Heart left ventricle (tissue), 16 donors: ENCODE measurements at regions not wholly inside any gene's neighbourhood (a gene's known extent, or its start where the extent isn't known, plus 50 kb on each side); places are given as distances from the start of the nearest gene placed in this dataset.

Source experiments
- ATAC-seq, 4 donors: fragments of 200-7000 bp; cut with Tn5 transposase; one replicate each; pipeline ENCODE4 v1.9.1; 2020 to 2022; ENCODE audit warnings: moderate library complexity in 4 of 4, mild to moderate bottlenecking in 3 of 4, moderate number of reproducible peaks in 1 of 4
- DNase-seq, 5 donors: peaks; one replicate each; pipeline ENCODE4 v3.0.0-alpha.2; 2020
- H3K27ac ChIP-seq, 12 donors: fragments of 200-600 bp; sonication (generic) in 4 of 12; one replicate each; pipeline versions ENCODE4 v1.5.0 to v1.8.0; 2016 to 2022; ENCODE audit warnings: mild to moderate bottlenecking in 2 of 12
- H3K27me3 ChIP-seq, 9 donors: fragments of 200-600 bp; sonication (generic) in 2 of 9; one replicate each; pipeline versions ENCODE4 v1.5.1 to v1.8.0; 2016 to 2022; ENCODE audit warnings: mild to moderate bottlenecking in 3 of 9
- H3K36me3 ChIP-seq, 9 donors: fragments of 200-600 bp; sonication (generic) in 2 of 9; one replicate each; pipeline versions ENCODE4 v1.5.0 to v1.8.0; 2018 to 2022; ENCODE audit warnings: mild to moderate bottlenecking in 2 of 9
- H3K4me1 ChIP-seq, 12 donors: fragments of 200-600 bp; sonication (generic) in 4 of 12; one replicate each; pipeline versions ENCODE4 v1.5.0 to v1.8.0; 2016 to 2022; ENCODE audit warnings: mild to moderate bottlenecking in 3 of 12
- H3K4me3 ChIP-seq, 12 donors: fragments of 200-600 bp; sonication (generic) in 4 of 12; one replicate each; pipeline versions ENCODE4 v1.5.0 to v1.8.0; 2017 to 2022; ENCODE audit warnings: mild to moderate bottlenecking in 9 of 12, moderate library complexity in 4 of 12
- H3K9me3 ChIP-seq, 12 donors: fragments of 200-600 bp; sonication (generic) in 4 of 12; one replicate each; pipeline versions ENCODE4 v1.5.0 to v1.8.0; 2016 to 2022; ENCODE audit warnings: mild to moderate bottlenecking in 1 of 12
- POLR2A ChIP-seq, 2 donors: fragments of 450-650 bp; IDR thresholded peaks; one replicate each; pipeline ENCODE4 v1.6.1; 2017; ENCODE audit warnings: antibody characterized with exemption in 2 of 2, mild to moderate bottlenecking in 2 of 2, moderate library complexity in 2 of 2
- WGBS, 4 donors: extraction: QIAGEN DNeasy Blood & Tissue Kit in 2 of 4; methylation state at CpG; one replicate each; pipeline versions ENCODE4 v1.1.5 to v1.1.7; 2013 to 2018; 5-methylcytosine and 5-hydroxymethylcytosine counted together
- intact Hi-C, 10 donors: fragments of 100-400 bp; cut with DNase I; formaldehyde crosslinking; loops; one replicate each; pipeline versions ENCODE4 v1.11.1 to v1.14.2; 2022
- TF ChIP-seq, protein P1 (sequence below), 12 donors: fragments of 200-600 bp; sonication (generic) in 4 of 12; IDR thresholded peaks; one replicate each; pipeline versions ENCODE4 v1.5.0 to v1.8.0; 2018 to 2022; ENCODE audit warnings: antibody characterized with exemption in 12 of 12, mild to moderate bottlenecking in 5 of 12
- donor health status: ischemic (EF 13 %, LVEDD 7.1; RV severe dilation, severe dysfunction).
- donor health status: healthy with polysubstance abuse.
- donor health status: DM: no; HTN: yes; CAD: no.
- donor health status: DM: no; HTN: no; CAD: no.
- donor health status: ischemic (EF 25% LVEDD 6.9; RV normal size, moderate dysfunction).
- donor health status: ischemic (EF 25% LVEDD 5.7; RV mildly dilated, moderate dysfunction).
- donor health status: healthy.
- donor health status: DM: yes; HTN: yes; CAD: no.
- donor health status: ischemic (EF 35%, LVEDD 5.7; RV mildly dilated, moderate dysfunction).
- donor health status: nonischemic (EF 11% LVEDD 7.7; RV severe dilation, severe dysfunction).
- donor health status: DM: yes; HTN: yes; CAD: no.
- donor health status: PGD.
- donor health status: ischemic (EF 29% LVEDD 5.4; RV normal size, mild dysfunction).
- donor health status: nonischemic (EF 23%, LVEDD 6.1; RV moderate dilation, normal function).

GRCh38 chr12:77687321-77687720, 143.4 kb upstream of the NAV3 start:
- no peak for ATAC-seq
- intact Hi-C loops, result loop anchor here in 6 of 10 donors (2.0 to 10.0 kb wide), 7 partner anchors 363 to 643 kb away; no protein-coding TSS in a partner anchor
- no peak for DNase-seq
- no peaks in the 10 kb centered on the region for H3K9me3 ChIP-seq
- H3K4me3 ChIP-seq, result no peak overlapping the region
- H3K27ac ChIP-seq, result no peak overlapping the region
- no peaks in the 10 kb centered on the region for H3K36me3 ChIP-seq
- 85 to 89% (median 87%) methylated on average over 3 of the region's 3 CpGs for WGBS, 4 donors
- peaks cover 0 to 6% (median 0%) of the 10 kb centered on the region in 12 donors for H3K4me1 ChIP-seq
- TF ChIP-seq, protein P1, sequence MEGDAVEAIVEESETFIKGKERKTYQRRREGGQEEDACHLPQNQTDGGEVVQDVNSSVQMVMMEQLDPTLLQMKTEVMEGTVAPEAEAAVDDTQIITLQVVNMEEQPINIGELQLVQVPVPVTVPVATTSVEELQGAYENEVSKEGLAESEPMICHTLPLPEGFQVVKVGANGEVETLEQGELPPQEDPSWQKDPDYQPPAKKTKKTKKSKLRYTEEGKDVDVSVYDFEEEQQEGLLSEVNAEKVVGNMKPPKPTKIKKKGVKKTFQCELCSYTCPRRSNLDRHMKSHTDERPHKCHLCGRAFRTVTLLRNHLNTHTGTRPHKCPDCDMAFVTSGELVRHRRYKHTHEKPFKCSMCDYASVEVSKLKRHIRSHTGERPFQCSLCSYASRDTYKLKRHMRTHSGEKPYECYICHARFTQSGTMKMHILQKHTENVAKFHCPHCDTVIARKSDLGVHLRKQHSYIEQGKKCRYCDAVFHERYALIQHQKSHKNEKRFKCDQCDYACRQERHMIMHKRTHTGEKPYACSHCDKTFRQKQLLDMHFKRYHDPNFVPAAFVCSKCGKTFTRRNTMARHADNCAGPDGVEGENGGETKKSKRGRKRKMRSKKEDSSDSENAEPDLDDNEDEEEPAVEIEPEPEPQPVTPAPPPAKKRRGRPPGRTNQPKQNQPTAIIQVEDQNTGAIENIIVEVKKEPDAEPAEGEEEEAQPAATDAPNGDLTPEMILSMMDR (IDR thresholded peaks at IDR 0.05), result no peak
- TF ChIP-seq POLR2A (IDR thresholded peaks at IDR 0.05), result no peak
- H3K27me3 ChIP-seq, result no peaks in the 10 kb centered on the region

- 91 to 94% (median 93%) methylated on average over 2 of the region's 2 CpGs for WGBS, 4 donors
- no peaks in the 10 kb centered on the region for H3K36me3 ChIP-seq
- ATAC-seq (no peak), DNase-seq (no peak)
- H3K4me3 ChIP-seq, result no peak overlapping the region
- TF ChIP-seq, protein P1 (IDR thresholded peaks at IDR 0.05), result no peak
- no peak for TF ChIP-seq POLR2A (IDR thresholded peaks at IDR 0.05)
- intact Hi-C loops, result loop anchor here in 6 of 10 donors (2.0 to 10.0 kb wide), 7 partner anchors 362 to 642 kb away; no protein-coding TSS in a partner anchor
- no peak overlapping the region for H3K27ac ChIP-seq
- H3K9me3 ChIP-seq, result no peaks in the 10 kb centered on the region
- no peaks in the 10 kb centered on the region for H3K27me3 ChIP-seq
- H3K4me1 ChIP-seq, result peaks cover 0 to 6% (median 0%) of the 10 kb centered on the region in 12 donors
Measured at GRCh38 chr12:77686760-77687159, 143.9 kb upstream of the NAV3 start.

DNA sequence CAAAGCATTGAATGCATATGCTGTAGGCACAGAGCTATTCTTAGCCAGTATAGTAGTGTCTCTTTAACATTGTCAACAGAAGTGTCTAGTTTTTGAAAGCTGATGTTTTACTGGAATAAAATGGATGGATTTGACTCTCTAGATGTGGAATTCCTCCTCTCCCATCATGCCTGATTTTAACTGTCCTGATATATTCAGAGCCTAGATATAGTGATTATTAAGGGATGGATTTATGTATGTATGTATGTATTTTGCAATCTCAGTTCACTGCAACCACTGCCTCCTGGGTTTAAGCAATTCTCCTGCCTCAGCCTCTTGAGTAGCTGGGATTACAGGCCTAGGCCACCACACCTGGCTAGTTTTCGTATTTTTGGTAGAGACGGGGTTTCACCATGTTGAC, 144.8 kb upstream of the NAV3 start:
- Histone ChIP-seq H3K36me3 (no peaks in the 10 kb centered on the region), H3K27ac (no peak overlapping the region), H3K9me3 (no peaks in the 10 kb centered on the region), H3K27me3 (no peaks in the 10 kb centered on the region), H3K4me3 (no peak overlapping the region), H3K4me1 (peaks cover 0 to 6% (median 0%) of the 10 kb centered on the region in 12 donors)
- intact Hi-C loops, result loop anchor here in 9 of 10 donors (1.0 to 10.0 kb wide), 10 partner anchors 361 to 641 kb away; no protein-coding TSS in a partner anchor
- DNase-seq, result no peak
- 96 to 98% (median 97%) methylated on average over 2 of the region's 2 CpGs for WGBS, 4 donors
- no peak for ATAC-seq
- TF ChIP-seq POLR2A (IDR thresholded peaks at IDR 0.05), result no peak
- TF ChIP-seq, protein P1 (IDR thresholded peaks at IDR 0.05), result no peak

DNA sequence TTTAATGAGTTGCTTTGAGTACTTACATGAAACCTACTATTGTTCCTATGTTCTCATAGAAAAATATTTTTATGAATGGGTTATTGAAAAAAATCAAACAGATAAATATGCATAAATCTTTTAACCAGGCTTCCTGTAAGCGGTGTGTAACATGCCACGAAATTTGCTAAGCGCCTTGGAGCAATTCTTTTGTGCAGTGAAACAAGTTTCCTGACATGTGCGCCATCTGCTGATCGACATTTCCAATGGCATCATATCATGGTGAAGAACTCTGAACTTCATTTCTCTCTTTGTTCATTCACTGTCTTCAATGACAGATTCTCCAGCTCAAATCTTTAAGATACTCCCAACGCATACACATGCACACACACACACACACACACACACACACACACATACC, 145.6 kb upstream of the NAV3 start:
- no peaks in the 10 kb centered on the region for H3K9me3 ChIP-seq
- no peak for TF ChIP-seq POLR2A (IDR thresholded peaks at IDR 0.05)
- TF ChIP-seq, protein P1 (IDR thresholded peaks at IDR 0.05), result peak in 11 of 12 donors; percentile 33 to 70 (median 54)
- H3K36me3 ChIP-seq, result no peaks in the 10 kb centered on the region
- DNase-seq (peak; percentile 33 to 55 (median 50)), ATAC-seq (peak; percentile 58 to 82 (median 72))
- H3K4me1 ChIP-seq, result peaks cover 0 to 6% (median 0%) of the 10 kb centered on the region in 12 donors
- 5 to 7% (median 6%) methylated on average over 6 of the region's 6 CpGs for WGBS, 4 donors
- intact Hi-C loops, result loop anchor here in 8 of 10 donors (1.0 to 10.0 kb wide), 9 partner anchors 360 to 640 kb away; no protein-coding TSS in a partner anchor
- no peaks in the 10 kb centered on the region for H3K27me3 ChIP-seq
- H3K27ac ChIP-seq, result no peak overlapping the region
- peak overlapping the region in 6 of 12 donors; percentile 1 to 22 (median 11) for H3K4me3 ChIP-seq
